GM19035 (cell line): ENCODE measurements at regions not wholly inside any gene's neighbourhood (a gene's known extent, or its start where the extent isn't known, plus 50 kb on each side); places are given as distances from the start of the nearest gene placed in this dataset.
"Not testable (repeated sequence)": the region's sequence is repeated elsewhere in the genome, so short reads cannot be mapped to it uniquely, and the experiment has no call there.

Source experiments
- ATAC-seq: cut with Tn5 transposase; IDR thresholded peaks from one replicate; pipeline ENCODE4 v1.9.1; 2021; ENCODE audit not compliant: unreplicated experiment

DNA sequence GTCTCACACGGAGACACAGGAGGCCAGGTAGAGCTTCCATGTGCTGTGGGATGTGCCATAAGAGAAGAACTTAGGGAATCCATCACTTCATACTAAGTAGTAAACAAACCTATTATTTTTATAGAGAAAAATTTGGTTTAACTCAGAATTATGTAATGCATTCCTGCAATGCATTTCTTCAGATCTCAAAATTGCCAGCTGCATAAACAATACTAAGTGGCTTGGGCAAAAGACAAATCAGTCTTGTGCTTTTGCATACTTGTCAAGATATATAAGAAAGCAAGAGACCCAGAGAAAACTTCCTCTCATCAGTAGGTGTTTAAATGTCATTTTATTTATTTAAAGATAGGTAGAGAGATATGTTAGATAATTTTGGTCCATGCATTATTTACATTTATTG is 382.1 kb upstream of the CTSO start:
- ATAC-seq = no peak

DNA sequence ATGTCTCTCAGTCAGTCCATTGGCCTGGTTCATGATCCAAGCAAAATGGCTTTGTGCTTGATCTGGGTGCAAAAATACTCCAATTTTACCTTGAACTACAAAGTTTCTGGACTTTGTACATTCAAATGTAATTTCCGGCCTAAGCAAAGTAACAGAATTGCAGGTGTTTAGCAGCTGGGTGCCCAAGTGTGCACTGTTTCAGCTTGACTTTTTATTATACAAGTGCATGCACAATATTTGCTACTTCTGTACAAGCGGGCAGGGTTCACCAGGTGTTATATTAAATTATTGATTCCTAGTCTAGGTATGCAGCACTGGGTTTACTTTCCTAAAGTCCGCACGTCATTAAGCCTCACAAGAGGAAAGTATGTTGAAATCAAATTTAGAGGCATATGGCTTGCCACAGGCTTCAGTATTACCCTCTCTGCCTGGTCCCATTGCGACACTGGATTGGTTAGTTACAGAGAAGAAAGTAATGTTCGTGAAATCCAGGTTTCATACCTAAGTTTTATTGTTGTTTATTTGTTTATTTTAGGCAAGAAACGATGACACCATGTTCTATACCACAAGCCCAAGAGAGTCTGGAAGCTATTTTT is 376.9 kb upstream of the CTSO start:
- no peak for ATAC-seq

DNA sequence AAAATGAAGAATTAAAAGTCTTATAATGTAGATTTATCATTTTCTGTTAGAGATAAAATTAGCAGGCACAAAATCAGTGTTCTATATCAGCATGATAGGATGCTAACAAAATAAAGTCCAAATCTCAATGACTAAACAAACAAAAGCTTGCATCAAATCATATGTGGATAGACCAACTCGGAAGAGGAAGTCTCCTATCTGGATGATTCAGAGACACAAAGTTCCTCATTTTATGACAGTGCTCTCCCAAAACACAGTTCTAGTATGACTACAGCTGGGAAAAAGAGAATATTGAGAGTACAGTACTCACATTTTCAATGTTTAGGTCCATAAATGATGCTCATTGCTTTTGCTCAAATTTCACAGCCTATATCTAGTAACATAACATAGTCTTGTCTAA is 376.1 kb upstream of the CTSO start:
- ATAC-seq = no peak

DNA sequence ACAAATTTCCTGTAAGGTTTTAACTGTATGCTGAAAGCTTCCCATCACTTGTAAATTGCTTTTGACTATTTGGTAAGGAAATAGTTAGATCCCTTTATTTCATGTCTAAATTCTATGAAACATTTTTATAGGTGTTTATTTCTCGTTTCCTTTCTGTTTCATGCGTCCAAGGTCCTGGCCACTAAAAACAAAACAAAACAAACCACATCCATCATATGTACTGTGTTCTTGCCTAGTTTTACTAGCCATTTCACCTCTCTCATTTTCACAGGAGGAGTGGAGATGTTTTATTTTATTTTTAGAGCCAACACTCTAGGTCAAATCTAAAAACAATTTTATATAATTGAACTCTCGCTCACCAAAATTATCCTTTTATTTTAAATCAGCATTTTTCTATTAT is 375.2 kb upstream of the CTSO start:
- no peak for ATAC-seq

DNA sequence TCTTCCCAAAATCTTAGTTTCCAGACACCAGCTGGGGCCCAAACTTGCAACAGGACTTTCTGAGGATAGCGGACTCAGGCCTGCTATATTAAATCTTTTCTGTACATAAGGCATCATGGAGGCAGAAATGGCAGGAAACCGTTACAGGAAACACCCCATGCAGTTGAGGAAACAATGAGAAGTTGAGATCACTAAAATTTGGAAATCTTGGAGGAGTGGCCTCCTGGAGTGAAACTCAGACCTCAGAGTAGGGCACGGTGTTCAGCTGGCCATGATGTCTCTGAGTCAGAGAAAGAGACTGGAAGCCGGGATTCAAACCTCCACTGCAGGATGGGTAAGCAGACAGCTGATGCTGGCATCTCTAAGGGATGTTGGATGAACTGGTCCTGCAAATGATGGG is 372.6 kb upstream of the CTSO start:
- no peak for ATAC-seq

DNA sequence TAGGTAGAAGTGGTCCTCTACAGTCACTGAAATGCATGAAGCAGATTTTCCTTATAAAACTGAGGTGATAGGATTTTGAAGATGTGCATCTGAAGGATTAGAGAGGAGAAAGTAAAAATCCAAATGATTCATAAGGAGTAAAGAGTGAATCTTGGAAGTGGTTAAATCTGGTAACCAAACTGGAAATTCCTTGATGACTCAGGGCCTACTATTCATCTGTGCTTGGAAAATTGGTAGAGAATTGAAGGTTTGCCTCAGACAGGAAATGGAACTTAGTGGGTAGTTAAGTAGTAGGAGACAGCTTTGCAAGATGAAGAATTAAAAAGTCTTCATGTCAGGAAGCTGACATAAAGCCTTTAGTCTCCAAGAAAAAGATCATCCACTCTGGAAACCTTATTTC is 368.9 kb upstream of the CTSO start:
- ATAC-seq = no peak

DNA sequence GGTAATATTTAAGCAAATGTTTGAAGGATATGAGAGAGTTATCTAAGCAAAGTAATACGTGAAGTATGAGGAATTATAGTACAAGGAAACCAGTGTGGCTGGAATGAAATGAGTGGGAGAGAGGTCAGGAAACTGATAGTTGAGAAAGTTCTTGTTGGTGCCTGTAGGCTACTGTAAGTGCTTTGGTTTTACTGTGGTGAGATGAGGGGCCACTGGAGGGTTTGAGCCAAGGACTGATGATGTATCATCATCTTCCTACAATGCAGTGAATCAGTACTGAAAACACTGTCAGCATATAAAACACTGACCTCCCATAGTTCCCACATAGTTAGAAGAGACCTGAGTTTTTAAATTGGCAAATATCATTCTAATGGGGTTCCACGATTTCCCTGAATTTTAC is 367.5 kb upstream of the CTSO start:
- ATAC-seq = no peak

DNA sequence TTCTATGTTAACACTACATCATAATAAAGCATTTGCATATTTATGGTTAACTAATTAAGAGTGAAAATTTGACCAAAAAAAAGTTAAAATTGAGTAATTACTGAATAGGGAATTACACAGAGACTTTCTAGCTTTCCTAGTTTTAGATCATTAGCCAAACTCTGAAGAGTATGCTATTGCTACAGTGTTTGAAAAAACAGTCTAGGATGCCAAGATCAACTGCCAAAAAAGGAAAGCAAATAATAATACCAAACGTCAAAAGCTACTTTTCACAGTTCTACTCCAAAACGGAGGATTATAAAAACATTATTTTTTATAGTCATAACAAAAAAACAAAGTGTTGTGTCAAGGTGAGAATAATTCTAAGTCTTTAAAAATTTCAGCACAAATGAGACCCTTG is 359.8 kb upstream of the CTSO start:
- no peak for ATAC-seq

DNA sequence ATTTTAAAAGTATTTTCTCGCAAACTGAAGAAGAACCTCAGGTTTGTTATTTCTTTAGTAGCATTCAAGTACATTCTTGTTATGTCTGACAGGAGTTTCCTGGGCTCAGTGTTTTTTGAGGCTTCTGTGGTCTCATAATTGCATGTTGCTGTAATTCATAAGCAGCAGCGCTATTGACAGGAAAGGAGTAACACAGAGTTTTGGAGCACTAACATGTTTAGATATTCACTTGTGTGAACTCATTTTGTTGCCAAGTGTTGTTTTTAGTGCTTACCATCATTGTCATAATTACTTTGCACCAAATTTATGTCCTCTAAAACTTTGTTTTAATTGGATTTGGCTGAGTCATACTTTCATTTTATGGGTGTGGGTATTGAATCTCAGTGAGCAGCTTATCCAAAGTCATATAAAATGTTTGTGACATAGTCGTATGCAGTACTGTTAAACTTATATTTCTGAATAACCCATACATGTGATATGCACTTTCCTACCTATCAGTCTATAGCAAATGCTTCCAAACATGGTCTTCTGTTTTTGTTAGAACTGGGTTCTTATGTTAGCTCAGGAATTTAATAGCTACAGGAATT is 358.7 kb upstream of the CTSO start:
- ATAC-seq = no peak

DNA sequence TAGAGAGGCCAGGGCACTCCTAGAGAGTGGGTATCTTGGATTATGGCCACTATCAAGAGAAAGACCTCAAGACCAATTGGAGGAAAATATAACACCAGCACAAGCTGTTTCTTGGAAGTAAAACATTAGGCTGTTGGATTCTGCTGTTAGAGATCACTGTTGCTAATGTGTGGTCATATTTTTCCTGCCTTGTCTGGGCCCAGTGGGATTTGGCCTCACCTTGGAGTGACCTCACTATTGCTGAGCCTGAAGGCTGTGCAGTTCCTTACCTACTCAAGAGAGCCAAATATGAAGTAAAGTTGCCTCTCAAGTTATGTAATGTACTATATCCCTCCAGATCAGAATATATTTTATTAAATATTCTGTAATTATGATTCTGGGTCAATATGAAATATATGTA is 355.4 kb upstream of the CTSO start:
- ATAC-seq = no peak

DNA sequence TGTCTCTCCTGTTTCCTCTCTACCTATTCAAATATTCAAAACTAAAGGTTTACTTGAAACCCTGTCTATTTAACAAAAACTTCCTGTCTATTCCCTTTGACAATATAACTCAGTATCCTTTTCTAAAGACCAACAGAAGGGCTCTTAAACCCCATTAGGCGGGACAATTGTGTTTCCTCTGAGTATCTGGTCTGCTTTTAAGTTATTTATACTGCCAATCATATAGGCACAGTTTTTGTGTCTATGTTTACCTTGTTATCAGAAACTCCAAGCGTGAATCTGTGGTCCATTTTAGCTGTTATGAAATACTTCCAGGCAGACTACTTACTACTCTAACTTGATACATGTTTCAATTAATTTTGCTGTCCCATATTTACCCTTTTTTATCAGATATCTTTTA is 350.0 kb upstream of the CTSO start:
- ATAC-seq = no peak

DNA sequence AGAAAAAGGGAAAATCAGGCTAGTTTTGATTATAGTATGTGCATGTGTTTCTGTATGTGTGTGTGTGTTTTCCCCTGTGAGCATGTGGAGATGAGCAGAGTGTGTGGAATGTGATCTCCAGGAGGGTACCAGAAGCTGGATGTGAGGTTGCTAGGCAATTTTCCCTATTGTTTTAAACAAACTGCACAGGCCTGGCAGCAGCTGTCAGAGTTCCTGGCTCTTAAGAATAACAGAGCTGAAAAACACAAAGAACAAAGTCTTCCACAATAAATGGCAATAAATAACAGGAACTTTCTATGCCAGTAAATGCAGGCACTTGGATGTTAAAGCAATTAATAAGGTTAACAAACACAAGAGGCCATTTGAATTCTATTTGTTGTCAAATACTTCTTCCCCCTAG is 344.6 kb upstream of the CTSO start:
- no peak for ATAC-seq

DNA sequence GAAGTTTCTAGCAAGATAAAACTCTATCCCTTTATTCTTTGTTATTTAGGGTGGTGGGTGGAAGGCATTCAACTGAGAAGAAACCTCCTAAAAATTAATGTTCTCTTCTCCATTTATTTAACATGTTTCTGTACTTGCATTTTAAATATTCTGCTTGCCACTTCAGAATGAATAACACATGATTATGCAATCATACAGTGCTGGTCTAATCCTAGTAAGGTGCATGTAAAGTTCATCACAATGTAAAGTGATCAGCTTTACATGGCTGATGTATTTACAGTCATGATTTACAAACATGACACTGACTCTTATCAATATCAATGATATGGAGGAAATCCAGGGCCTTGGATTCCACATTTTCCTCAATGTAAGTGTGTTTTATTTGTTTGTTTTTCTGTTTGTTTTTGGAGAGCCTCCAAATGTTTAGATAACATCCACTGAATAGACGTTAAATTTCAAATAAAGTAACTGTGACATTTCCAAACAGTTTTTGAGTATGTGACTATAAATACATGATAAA is 342.1 kb upstream of the CTSO start:
- no peak for ATAC-seq

DNA sequence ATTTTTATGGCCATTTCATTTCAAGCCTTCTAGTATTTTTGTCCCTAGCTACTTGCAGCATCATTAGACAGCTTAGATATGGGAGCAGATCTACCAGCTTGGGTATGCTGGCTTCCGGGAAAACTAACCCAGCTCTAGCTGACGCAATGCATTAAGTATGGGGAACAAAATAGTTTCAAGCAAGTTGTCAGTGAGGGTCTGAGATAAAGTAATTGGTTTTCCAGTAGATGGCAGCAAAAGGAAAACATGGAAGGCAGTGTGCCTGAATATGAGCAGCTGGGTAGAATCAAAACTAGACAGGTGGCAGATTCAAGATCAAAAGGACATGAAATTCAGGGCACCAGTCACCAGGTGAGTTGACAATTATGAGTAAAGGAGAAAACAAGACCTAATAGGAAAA is 340.9 kb upstream of the CTSO start:
- no peak for ATAC-seq

DNA sequence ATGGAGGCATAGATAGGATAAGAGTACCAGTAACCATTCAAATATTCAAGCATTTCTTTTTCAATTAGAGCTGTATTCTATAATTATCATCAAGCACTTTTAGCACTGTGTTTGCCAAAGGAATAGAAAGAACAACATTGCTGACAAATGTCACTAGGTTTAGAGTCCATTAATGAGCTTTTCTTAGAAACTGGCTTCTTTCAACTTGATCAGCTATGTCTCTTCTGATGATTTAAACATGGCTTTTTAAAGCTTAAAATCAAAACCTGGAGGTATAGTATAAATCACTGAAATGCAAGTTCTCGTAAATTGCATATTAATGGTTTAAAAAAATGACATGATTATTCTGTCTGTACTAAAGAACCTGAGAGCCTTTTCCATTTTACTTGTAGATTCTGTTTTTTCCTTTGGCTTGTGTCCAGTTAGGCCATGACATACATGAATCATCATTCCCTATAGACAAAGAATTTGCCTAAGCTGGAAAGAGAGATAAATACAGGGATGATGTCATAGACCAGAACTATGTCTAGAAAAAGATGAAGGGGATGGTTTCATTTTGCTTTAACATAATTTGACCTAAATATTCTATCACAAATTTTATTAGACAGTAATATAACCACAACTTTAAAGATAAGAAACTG is 340.1 kb upstream of the CTSO start:
- no peak for ATAC-seq

DNA sequence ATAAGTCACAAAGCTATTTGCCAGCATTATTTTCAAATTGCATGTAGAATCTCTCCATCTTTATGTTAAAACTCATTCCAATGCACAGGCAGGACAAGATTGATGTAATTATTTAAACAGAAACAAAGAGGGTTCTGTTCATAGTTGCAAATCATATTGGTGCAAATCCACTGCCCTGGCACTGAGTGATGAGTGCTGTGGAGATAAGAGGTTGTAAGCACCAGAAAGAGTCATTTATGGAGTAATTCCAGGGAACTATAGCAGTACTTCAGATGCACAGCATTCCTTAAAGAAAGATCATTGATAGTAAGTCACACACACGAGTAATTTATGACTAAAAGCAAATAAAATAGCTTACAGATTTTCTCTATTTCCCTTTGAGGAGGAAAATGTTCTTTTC is 337.7 kb upstream of the CTSO start:
- no peak for ATAC-seq

DNA sequence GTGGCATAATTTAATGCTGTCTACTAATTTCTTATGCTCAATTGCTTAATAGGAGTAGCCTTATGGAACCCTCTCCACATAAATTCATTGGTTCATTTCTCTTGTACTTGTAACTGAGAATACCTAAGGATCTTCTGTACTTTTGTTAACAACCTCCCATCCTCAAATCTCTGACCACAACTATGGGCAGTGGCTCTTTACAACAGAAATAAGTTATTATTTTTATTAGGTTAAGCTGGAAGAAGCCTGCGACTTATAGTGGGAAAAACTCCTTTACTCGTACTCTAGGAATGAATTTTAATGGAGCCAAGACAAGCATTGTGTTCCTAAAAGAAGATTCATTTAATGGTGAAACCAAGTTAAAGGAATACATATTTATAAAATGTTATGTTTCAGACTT is 337.1 kb upstream of the CTSO start:
- no peak for ATAC-seq

DNA sequence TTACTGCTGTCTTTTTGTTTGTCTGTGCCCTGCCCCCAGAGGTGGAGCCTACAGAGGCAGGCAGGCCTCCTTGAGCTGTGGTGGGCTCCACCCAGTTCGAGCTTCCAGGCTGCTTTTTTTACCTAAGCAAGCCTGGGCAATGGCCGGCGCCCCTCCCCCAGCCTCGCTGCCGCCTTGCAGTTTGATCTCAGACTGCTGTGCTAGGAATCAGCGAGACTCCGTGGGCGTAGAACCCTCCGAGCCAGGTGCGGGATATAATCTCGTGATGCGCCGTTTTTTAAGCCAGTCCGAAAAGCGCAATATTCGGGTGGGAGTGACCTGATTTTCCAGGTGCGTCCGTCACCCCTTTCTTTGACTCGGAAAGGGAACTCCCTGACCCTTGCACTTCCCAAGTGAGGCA is 336.4 kb upstream of the CTSO start:
- ATAC-seq = not testable (repeated sequence)

DNA sequence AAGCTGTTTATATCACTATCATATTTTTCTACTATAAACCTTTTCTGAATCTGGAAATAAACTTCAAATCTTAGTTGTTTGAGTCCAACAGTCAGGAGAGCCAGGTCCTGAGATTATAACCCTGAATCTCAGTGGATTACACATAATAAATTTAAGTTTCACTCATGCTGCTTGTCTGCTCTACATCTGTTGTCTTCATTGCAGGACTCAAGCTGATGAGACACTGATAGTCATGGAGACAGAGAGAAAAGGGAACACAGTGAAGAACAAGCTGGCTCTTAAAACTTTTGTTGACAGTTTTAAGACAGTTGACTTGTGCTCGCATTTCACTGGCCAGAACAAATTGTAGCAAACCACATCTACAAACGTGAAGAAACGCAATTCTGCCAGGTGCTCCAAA is 327.0 kb upstream of the CTSO start:
- ATAC-seq = no peak

DNA sequence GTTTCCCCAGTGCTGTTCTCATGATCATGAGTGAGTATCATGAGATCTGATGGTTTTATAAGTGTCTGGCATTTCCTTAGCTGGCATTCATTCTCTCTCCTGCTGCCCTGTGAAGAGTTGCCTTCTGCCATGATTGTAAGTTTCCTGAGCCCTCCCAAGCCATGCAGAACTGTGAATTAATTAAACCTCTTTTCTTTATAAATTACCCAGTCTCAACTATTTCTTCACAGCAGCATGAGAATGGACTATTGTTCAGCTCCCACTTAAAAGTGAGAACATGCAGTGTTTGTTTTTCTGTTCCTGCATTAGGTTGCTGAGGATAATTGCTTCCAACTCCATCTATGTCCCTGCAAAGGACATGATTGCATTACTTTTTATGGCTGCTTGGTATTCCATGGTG is 311.7 kb upstream of the CTSO start:
- no peak for ATAC-seq

DNA sequence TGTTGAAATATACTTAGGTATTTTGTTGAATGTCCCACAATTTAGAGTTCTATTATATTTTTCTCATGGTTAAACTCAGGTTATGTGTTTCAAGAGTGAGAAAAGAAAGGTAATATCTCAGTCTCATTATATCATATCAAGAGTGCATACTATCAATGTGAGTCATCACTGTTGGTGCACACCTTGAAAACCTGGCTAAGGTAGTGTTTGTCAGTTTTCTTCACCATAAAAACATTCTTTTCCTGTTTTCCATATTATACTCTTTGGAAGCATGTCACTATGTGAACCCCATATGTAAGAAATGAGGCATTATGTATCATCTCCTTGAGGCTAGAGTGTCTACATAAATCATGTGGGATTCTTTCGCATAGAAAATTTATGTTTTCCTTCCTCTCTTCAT is 307.6 kb upstream of the CTSO start:
- ATAC-seq = no peak

DNA sequence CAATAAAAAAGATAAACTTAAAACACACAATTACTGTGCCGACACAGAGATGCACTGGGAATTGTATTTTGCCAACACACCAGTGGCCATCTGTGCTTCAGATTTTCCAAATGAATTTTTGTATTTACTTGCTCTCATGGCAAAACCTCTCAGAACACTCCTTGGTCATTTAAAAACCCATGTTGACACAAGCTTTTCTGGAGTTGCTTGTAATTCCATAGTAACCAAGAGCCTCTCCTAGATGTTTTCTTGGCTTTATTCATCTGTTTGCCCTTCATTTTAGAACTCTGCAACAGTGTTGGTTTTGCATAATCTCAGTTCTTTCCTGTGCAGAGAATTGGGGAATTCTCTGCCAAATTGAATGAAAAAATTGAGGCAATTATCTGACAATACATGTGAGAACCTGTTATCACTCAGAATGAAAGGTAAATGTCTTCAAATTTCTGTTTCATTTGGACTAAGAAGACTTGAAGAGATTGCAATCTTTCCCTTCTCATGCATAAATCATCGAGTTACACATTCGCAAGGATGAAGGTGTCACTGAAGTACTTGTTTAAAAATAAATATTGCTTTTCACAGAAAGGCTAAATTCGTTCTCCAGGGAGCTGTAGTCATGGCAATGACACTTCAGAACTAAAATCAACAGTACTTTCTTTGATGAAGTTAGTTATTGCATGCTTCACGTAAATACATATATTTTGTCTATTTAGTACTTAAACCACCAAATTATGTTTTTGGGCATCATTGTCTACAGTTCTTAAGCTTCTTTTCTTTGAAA is 301.8 kb upstream of the CTSO start:
- no peak for ATAC-seq
